Lower leg skin (tissue), 3 donors: ENCODE measurements at regions not wholly inside any gene's neighbourhood (a gene's known extent, or its start where the extent isn't known, plus 50 kb on each side); places are given as distances from the start of the nearest gene placed in this dataset.

Source experiments
- CTCF ChIP-seq, 3 donors: fragments of 450-650 bp; IDR thresholded peaks; one replicate each; pipeline ENCODE4 v1.5.1; 2016; ENCODE audit warnings: antibody characterized with exemption in 3 of 3, mild to moderate bottlenecking in 3 of 3, moderate library complexity in 2 of 3
- POLR2A ChIP-seq, 2 donors: fragments of 450-650 bp; IDR thresholded peaks; one replicate each; pipeline ENCODE4 v1.6.1; 2016 to 2017; ENCODE audit warnings: antibody characterized with exemption in 2 of 2, mild to moderate bottlenecking in 1 of 2, moderate library complexity in 1 of 2

- TF ChIP-seq CTCF (IDR thresholded peaks at IDR 0.05), result no peak
- TF ChIP-seq POLR2A (IDR thresholded peaks at IDR 0.05), result no peak
These were observed 331.8 kb downstream of the ZIC1 start for GRCh38 chr3:147740928-147741327.
